Activated CD4-positive, alpha-beta T cell treated with anti-CD3 and anti-CD28 coated beads for 36 hours (primary cell): ENCODE measurements at regions not wholly inside any gene's neighbourhood (a gene's known extent, or its start where the extent isn't known, plus 50 kb on each side); places are given as distances from the start of the nearest gene placed in this dataset.
"Not testable (repeated sequence)": the region's sequence is repeated elsewhere in the genome, so short reads cannot be mapped to it uniquely, and the experiment has no call there.

Experiments
- ATAC-seq: fragments of 200-7000 bp; cut with Tn5 transposase; one replicate; pipeline ENCODE4 v1.10.0; 2021; ENCODE audit warnings: mild to moderate bottlenecking, moderate library complexity
- CTCF ChIA-PET: fragments of 350-600 bp; sonication (Branson Sonifier 250); formaldehyde crosslinking; loops from one replicate; lab custom pipeline; 2021; ENCODE audit warnings: antibody characterized with exemption; lab: Charles Lee
- POLR2A ChIA-PET: fragments of 350-600 bp; sonication (Branson Sonifier 250); formaldehyde crosslinking; loops from one replicate; lab custom pipeline; 2021; ENCODE audit warnings: antibody characterized with exemption, inconsistent platforms; lab: Charles Lee
- DNase-seq: peaks from one replicate; pipeline ENCODE4 v3.0.0-alpha.2; 2020
- H3K27ac Mint-ChIP-seq: one replicate; pipeline ENCODE4 v1.8.0; 2021; ENCODE audit warnings: mixed read lengths
- H3K27me3 Mint-ChIP-seq: one replicate; pipeline ENCODE4 v1.8.0; 2021; ENCODE audit warnings: mixed read lengths
- H3K36me3 Mint-ChIP-seq: one replicate; pipeline ENCODE4 v1.8.0; 2021; ENCODE audit warnings: low read depth, mixed read lengths
- H3K4me1 Mint-ChIP-seq: one replicate; pipeline ENCODE4 v1.8.0; 2021; ENCODE audit warnings: mixed read lengths
- H3K4me3 Mint-ChIP-seq: one replicate; pipeline ENCODE4 v1.8.0; 2021; ENCODE audit warnings: mild to moderate bottlenecking, moderate library complexity, mixed read lengths
- H3K9me3 Mint-ChIP-seq: one replicate; pipeline ENCODE4 v1.8.0; 2021; ENCODE audit warnings: low read depth, mixed read lengths
- intact Hi-C, 2 experiments: fragments of 100-400 bp; cut with DNase I in 1 of 2; cut with micrococcal nuclease in 1 of 2; formaldehyde crosslinking; loops; one replicate each; pipeline versions ENCODE4 v1.14.2 to v1.15.1; 2022 to 2024; cut with DNase I, micrococcal nuclease

DNA sequence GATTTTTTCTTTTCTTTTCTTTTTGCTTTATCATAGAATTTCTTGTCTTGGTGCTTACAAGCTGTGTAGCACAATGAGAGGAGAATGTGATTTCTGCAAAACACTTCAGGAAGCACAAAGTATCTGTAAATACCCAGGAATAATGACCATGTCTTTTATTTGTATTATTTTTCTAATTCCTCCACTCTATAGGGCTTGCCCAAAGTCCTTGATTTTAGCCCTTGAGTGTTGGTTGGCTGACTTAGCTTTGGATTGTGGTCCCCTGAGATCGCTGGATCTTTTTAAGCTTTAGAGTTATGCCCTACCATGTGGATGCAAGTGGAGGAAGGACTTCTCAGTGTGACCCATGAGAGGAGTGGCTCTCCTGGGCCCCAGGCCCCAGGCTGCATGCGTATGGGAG lies 52.2 kb downstream of the HOXC4 start:
- H3K4me3 Mint-ChIP-seq, H3K4me1 Mint-ChIP-seq, DNase-seq, H3K9me3 Mint-ChIP-seq, CTCF ChIA-PET, ATAC-seq, H3K36me3 Mint-ChIP-seq, intact Hi-C loops, H3K27ac Mint-ChIP-seq, POLR2A ChIA-PET: not testable (repeated sequence)
- peaks cover 60% of the 10 kb centered on the region for H3K27me3 Mint-ChIP-seq

DNA sequence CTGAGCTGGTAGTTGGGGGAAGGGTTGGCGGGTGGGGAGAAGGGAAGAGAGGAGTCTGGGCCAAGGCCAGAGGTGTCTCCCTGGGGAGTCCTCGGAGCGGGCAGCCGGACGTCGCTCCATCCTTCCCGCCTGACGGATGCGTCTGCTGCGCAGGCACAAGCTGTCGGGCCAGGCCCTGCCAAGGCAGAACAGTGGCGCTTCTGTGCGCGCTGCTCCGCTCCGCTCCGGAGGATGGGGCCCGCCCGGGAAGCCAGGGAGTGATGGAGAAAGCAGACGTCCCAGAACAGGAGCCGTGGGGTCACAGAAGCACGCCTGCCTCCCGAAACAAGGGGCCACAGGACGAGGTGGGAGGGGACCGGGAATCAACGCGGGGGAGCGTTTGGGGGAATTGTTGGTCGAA lies 52.6 kb downstream of the HOXC4 start:
- peaks cover 57% of the 10 kb centered on the region for H3K27me3 Mint-ChIP-seq
- POLR2A ChIA-PET, H3K9me3 Mint-ChIP-seq, intact Hi-C loops, DNase-seq, H3K27ac Mint-ChIP-seq, H3K4me1 Mint-ChIP-seq, H3K36me3 Mint-ChIP-seq, H3K4me3 Mint-ChIP-seq, CTCF ChIA-PET, ATAC-seq: not testable (repeated sequence)

DNA sequence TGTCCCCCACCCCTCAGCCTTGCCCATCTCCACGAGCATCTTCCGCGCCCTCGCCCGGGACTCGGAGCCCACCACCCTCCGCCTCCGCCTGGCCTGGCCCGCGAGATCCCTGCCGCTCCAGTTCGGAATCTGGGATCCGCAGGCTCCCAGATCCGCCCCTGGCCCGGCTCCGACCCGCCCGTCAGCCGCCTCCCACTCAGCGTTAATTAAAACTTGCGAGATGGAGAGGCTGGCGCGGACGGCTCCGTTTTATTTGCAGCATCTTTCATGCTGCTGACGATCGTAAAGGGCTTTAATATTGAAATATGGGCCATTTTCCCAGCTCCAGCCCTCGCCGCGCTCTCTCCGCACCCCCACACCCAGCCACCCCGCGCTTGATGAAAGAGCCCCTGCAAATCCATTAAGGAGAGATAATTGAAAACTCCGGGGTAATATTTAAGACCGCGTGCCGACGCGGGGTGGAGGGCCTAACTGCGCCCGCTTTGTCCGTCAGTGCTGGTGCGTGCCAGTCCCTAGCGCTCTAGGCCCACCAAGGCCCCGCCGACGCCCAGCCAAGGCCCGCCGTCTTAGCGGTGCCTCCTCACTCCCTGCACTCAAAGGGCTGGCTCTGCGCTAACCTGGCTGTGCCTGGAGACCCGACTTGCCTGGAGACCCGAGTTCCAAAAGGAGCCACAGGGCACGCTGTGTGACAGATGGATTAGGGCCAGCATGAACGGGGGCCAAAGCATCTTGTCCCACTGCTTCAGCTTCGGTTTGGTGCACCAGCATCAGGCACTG lies 53.4 kb downstream of the HOXC4 start:
- H3K27ac Mint-ChIP-seq, H3K4me3 Mint-ChIP-seq, H3K9me3 Mint-ChIP-seq, ATAC-seq, intact Hi-C loops, H3K36me3 Mint-ChIP-seq, POLR2A ChIA-PET, CTCF ChIA-PET, H3K4me1 Mint-ChIP-seq, DNase-seq: not testable (repeated sequence)
- peaks cover 55% of the 10 kb centered on the region for H3K27me3 Mint-ChIP-seq

DNA sequence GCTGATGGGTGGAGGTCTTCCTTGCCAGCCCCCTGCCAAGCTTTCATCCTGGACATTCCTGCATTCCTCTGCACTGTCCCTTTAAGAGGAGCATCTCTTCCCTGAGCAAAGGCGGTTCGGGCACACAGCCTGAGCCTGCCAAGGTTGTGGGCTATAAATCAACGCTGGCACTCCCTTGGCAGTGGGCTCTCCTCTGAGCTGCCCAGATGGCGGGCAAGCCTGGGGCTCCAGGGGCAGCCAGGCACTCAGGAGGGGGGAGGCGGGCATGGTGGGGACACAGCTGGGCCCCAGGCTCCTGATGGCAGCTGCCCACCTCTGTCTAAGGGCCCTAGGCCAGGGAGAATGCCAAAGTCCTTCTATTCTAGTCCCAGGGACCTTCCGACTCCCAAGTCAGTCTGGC lies 58.7 kb downstream of the HOXC4 start:
- DNase-seq, H3K36me3 Mint-ChIP-seq, intact Hi-C loops, POLR2A ChIA-PET, H3K27ac Mint-ChIP-seq, H3K4me1 Mint-ChIP-seq, H3K4me3 Mint-ChIP-seq, ATAC-seq, H3K9me3 Mint-ChIP-seq, CTCF ChIA-PET: not testable (repeated sequence)
- H3K27me3 Mint-ChIP-seq: peaks cover 44% of the 10 kb centered on the region

DNA sequence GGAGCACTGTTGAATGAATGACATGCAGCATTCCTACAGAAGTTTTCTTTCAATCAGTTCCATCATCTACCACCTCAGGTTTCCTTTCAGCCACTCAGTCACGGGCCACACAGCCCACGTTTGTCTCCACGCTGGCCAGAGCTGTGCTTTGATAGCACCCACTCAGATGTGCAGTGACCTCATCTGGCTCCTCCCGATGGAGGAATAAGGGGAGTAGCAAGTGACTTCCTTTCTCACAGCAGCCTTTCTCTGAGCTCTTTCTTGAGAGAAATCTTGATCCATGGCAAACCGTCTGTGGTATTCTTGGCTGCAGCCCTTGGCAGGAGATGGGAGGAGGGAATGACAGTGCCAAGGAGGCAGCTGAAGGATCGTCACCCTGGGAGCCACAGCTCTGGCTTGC lies 62.4 kb downstream of the HOXC4 start:
- DNase-seq, H3K4me1 Mint-ChIP-seq, H3K4me3 Mint-ChIP-seq, H3K36me3 Mint-ChIP-seq, POLR2A ChIA-PET, H3K9me3 Mint-ChIP-seq, H3K27ac Mint-ChIP-seq, ATAC-seq, intact Hi-C loops: not testable (repeated sequence)
- CTCF ChIA-PET: interaction anchor here (0.6 to 1.6 kb wide), 3 partner anchors 21 to 78 kb away, joined by 3 to 4 read pairs (median 3); no protein-coding TSS in a partner anchor
- peaks cover 42% of the 10 kb centered on the region for H3K27me3 Mint-ChIP-seq

DNA sequence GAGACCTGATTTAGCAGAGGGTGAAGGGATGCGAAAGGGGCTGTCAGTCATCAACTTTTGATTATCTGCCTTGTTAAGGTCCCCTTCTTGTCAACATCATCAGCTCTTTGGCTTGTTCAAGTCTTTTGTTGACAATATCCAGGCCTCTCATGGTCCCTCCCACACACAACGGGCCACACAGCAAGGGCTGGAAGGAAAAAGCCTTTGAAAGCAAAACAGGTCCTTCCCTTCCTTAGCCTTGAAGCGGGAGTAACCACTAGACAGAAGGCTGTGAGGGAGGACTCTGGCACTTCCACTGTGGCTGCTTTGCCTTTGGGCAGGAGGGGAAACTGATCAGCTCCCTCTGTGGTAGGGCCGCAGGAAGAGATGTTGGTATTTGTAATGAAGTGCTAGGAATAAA lies 63.8 kb downstream of the HOXC4 start:
- H3K27me3 Mint-ChIP-seq: peaks cover 48% of the 10 kb centered on the region

DNA sequence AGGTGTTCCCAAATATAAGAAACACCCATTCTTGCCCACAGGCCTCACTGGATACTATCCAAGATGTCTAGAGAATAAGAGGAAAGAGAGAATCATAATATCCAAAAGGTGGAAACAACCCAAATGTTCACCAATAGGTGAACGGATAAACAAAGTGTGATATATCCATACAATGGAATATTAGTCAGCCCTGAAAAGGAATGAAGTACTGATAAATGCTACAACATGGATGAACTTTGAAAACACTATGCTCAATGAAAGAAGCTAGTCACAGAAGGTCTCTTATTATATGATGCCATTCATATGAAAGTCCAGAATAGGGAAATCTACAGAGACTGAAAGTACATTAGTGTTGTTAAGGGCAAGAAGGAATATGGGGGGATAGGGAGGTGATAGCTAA lies 65.4 kb downstream of the HOXC4 start:
- H3K27ac Mint-ChIP-seq, H3K4me1 Mint-ChIP-seq, ATAC-seq, H3K9me3 Mint-ChIP-seq, H3K36me3 Mint-ChIP-seq, H3K4me3 Mint-ChIP-seq, intact Hi-C loops, POLR2A ChIA-PET, DNase-seq: not testable (repeated sequence)
- CTCF ChIA-PET: interaction anchor here (0.7 to 0.8 kb wide), 2 partner anchors 54 to 477 kb away, joined by 3 to 4 read pairs; no protein-coding TSS in a partner anchor
- H3K27me3 Mint-ChIP-seq: peaks cover 60% of the 10 kb centered on the region

More for the DNA sequence above, 63.8 kb downstream of the HOXC4 start:
- H3K4me1 Mint-ChIP-seq, H3K9me3 Mint-ChIP-seq, H3K36me3 Mint-ChIP-seq, H3K4me3 Mint-ChIP-seq, intact Hi-C loops, H3K27ac Mint-ChIP-seq, ATAC-seq, DNase-seq: not testable (repeated sequence)
- CTCF ChIA-PET: interaction anchor here (1.6 kb wide), 1 partner anchor 77 kb away, joined by 3 read pairs; no protein-coding TSS in a partner anchor
- POLR2A ChIA-PET: interaction anchor here (0.6 kb wide), 1 partner anchor 130 kb away, joined by 8 read pairs; no protein-coding TSS in a partner anchor

DNA sequence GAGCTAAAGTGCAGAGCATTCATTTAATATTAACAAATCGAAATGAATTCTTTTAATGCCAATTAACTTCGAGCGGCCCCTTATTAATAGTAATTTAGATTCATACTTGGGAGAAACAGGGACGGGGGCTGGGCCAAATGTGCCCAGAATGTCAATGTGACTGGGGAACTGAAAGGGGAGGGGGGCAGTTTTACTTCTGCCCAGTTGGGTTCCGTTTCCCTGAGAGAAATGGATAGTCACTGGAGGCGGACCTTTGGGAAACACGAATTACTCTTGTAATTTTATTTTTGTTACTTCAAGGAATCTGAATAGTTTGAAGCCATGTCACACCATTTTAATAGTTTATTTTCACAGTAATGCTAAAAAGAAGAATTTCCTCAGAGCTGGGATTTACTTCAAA lies 64.8 kb downstream of the SMUG1 start:
- intact Hi-C loops, CTCF ChIA-PET, H3K9me3 Mint-ChIP-seq, POLR2A ChIA-PET, H3K36me3 Mint-ChIP-seq, ATAC-seq, H3K4me3 Mint-ChIP-seq, H3K27ac Mint-ChIP-seq, DNase-seq: not testable (repeated sequence)
- peaks cover 10% of the 10 kb centered on the region for H3K4me1 Mint-ChIP-seq
- H3K27me3 Mint-ChIP-seq: peaks cover 79% of the 10 kb centered on the region

DNA sequence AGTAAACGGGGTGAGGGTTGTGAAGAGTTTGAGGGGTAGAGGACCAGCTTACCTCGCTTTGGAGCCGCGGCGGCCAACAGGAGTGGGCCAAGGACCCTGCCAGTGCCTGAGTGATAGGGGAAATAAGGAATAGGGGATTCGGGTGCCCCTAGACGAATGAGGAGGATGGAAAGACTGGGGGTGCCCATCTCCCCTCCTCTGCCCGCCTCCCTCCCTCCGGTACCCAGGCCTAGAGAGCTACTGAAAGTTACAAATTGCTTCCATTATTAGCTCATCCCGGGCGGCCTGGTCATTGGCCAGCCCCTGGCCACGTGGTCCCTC lies 63.1 kb downstream of the SMUG1 start:
- H3K36me3 Mint-ChIP-seq, POLR2A ChIA-PET, H3K4me3 Mint-ChIP-seq, intact Hi-C loops, CTCF ChIA-PET, ATAC-seq, H3K27ac Mint-ChIP-seq, DNase-seq, H3K9me3 Mint-ChIP-seq: not testable (repeated sequence)
- Mint-ChIP-seq H3K27me3 (peaks cover 72% of the 10 kb centered on the region), H3K4me1 (peaks cover 10% of the 10 kb centered on the region)

DNA sequence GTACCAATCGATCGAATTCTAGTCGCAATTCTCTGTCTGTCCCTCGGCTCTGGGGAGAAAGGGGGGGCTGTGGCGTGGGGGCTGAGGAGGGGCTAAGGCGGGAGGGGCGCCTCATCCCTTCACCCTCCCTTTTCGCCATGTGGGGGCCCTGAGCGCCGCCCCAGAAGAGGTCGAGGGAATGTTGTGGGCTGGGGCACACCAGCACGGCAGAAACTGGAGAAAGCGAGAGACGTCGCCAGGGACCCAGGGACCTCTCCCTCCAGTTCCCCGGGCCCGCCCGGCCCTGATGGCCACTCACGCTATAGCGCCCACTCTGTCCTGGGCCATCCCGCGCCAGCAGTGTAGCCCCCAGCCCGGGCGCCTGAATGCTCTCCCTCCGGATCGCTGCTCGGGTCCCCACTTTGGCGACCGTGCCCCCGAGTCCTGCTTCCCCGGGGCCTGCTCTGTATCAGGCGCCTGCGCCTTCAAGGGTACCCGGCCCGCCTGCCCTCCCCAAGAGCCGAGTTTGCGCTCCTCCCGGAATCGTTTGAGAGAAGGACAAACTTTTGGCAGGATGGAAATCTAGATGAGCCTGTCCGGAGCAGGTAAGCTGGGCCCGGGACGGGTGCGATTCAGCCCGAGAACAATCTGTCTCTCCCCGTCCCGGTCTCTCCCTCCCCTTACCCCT lies 62.6 kb downstream of the SMUG1 start:
- Mint-ChIP-seq H3K27me3 (peaks cover 69% of the 10 kb centered on the region), H3K27ac (no peak overlapping the region), H3K4me1 (peaks cover 10% of the 10 kb centered on the region), H3K36me3 (no peaks in the 10 kb centered on the region), H3K4me3 (no peak overlapping the region), H3K9me3 (no peaks in the 10 kb centered on the region)
- CTCF ChIA-PET: interaction anchor here (0.6 to 1.9 kb wide), 2 partner anchors 47 to 167 kb away, joined by 3 to 5 read pairs; no protein-coding TSS in a partner anchor
- POLR2A ChIA-PET: no interaction called here
- intact Hi-C loops: no loop called here
- no peak for ATAC-seq
- DNase-seq: peak; percentile 16

DNA sequence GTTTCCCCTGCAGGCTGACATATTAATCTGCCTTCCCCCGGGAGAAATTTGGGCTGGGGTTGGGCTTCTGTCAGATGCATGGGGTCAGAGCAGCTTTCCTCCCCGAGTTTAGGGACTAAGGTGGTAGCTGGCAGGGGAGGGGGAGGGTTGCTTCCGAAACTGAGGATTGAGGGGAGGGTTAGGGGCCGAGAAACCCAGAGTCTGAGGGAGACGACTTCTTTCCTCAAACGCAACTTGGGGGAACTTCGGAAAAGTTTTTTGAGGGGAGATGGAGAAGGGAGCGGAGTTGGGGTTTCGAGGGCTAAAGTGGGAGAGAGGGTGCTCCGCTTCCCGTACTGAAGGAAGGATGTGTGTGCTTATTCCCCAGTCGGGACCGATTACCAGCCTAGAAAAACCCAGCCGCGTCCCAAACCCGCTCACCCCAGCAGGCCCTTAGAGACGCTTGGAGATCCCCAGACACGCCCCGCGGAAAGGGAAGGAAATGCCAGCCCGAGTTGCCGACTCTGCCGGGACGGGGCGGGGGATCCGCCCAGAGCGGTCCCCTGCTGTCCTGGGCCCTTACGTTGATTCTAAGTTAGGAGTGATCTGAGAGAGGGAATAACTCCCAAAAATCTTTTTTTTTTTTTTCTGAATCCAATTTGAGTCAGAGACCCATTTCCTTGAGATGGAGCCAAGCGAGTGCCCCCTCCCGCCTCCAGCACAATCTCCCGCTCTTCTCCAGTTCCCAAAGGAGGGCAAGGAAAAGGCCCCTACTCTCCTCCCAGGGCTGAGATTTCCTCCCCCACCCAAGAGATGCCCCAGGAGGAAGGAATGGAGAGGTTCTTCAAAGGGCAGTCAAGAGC lies 61.9 kb downstream of the SMUG1 start:
- H3K36me3 Mint-ChIP-seq: no peaks in the 10 kb centered on the region
- peak; percentile 37 for DNase-seq
- peaks cover 10% of the 10 kb centered on the region for H3K4me1 Mint-ChIP-seq
- ChIA-PET CTCF (interaction anchor here (1.9 kb wide), 1 partner anchor 46 kb away, joined by 5 read pairs; no protein-coding TSS in a partner anchor), POLR2A (no interaction called here)
- intact Hi-C loops: no loop called here
- ATAC-seq: peak; percentile 60
- no peak overlapping the region for H3K4me3 Mint-ChIP-seq
- H3K27ac Mint-ChIP-seq: no peak overlapping the region
- H3K27me3 Mint-ChIP-seq: peaks cover 63% of the 10 kb centered on the region
- no peaks in the 10 kb centered on the region for H3K9me3 Mint-ChIP-seq
